HL-60 (cell line): ENCODE measurements at regions not wholly inside any gene's neighbourhood (a gene's known extent, or its start where the extent isn't known, plus 50 kb on each side); places are given as distances from the start of the nearest gene placed in this dataset.

ENCODE experiments used
- DNase-seq, 2 experiments: peaks; one replicate each; pipeline ENCODE4 v3.0.0-alpha.2; 2010 to 2020; ENCODE audit warnings: low read depth in 1 of 2, low spot score in 1 of 2
- H3K27ac ChIP-seq: fragments of 250-450 bp; sonication (Bioruptor Pico); replicated peaks from 2 replicates; pipeline ENCODE4 v1.5.1; 2020; ENCODE audit warnings: mild to moderate bottlenecking, moderate library complexity
- H3K27me3 ChIP-seq: fragments of 250-450 bp; sonication (Bioruptor Pico); 2 replicates; pipeline ENCODE4 v1.5.1; 2021; ENCODE audit warnings: mild to moderate bottlenecking, moderate library complexity; ENCODE audit not compliant: insufficient read depth, poor library complexity, severe bottlenecking
- H3K4me3 ChIP-seq: replicated peaks from 2 replicates; pipeline ENCODE4 v1.5.1; 2011; ENCODE audit warnings: mild to moderate bottlenecking, control low read depth, low read length; ENCODE audit not compliant: insufficient read depth
- GABPA ChIP-seq: IDR thresholded peaks from 2 replicates; pipeline ENCODE4 v1.6.1; 2012; ENCODE audit warnings: low read depth
- POLR2AphosphoS5 ChIP-seq: IDR thresholded peaks from 2 replicates; pipeline ENCODE4 v1.6.1; 2012; ENCODE audit warnings: low read depth
- SPI1 ChIP-seq: IDR thresholded peaks from 2 replicates; pipeline ENCODE4 v1.6.1; 2012; ENCODE audit warnings: low read depth, mild to moderate bottlenecking, borderline replicate concordance
- TF ChIP-seq, protein P1 (sequence below): IDR thresholded peaks from 2 replicates; pipeline ENCODE4 v1.6.1; 2012; ENCODE audit warnings: low read depth; ENCODE audit not compliant: insufficient replicate concordance
- TF ChIP-seq, protein P2 (sequence below): IDR thresholded peaks from one replicate; pipeline ENCODE4 v1.5.1; 2011; ENCODE audit warnings: low read length, control low read depth, inconsistent platforms; ENCODE audit not compliant: insufficient read depth

DNA sequence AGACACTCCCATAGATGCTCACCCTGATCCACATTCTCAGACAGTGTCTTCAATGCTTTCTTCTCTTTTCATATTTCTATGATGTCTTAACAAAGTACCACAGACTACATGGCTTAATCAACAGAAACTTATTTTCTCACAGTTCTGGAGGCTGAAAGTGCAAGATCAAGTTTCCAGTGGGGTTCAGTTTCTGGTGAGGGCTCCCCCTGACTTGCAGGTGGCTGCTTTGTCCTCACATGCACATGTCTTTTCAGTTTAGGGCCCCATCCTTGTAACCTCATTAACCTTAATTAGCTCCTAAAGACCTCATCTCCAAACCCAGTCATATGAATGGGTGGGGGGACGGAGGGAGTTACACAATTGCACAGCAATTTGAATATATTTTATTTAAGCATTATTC, 335.8 kb downstream of the AASDHPPT start:
- Histone ChIP-seq H3K27ac (no peak overlapping the region), H3K4me3 (no peak overlapping the region), H3K27me3 (no peaks in the 10 kb centered on the region)
- TF ChIP-seq, protein P1, sequence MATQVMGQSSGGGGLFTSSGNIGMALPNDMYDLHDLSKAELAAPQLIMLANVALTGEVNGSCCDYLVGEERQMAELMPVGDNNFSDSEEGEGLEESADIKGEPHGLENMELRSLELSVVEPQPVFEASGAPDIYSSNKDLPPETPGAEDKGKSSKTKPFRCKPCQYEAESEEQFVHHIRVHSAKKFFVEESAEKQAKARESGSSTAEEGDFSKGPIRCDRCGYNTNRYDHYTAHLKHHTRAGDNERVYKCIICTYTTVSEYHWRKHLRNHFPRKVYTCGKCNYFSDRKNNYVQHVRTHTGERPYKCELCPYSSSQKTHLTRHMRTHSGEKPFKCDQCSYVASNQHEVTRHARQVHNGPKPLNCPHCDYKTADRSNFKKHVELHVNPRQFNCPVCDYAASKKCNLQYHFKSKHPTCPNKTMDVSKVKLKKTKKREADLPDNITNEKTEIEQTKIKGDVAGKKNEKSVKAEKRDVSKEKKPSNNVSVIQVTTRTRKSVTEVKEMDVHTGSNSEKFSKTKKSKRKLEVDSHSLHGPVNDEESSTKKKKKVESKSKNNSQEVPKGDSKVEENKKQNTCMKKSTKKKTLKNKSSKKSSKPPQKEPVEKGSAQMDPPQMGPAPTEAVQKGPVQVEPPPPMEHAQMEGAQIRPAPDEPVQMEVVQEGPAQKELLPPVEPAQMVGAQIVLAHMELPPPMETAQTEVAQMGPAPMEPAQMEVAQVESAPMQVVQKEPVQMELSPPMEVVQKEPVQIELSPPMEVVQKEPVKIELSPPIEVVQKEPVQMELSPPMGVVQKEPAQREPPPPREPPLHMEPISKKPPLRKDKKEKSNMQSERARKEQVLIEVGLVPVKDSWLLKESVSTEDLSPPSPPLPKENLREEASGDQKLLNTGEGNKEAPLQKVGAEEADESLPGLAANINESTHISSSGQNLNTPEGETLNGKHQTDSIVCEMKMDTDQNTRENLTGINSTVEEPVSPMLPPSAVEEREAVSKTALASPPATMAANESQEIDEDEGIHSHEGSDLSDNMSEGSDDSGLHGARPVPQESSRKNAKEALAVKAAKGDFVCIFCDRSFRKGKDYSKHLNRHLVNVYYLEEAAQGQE, result no peak
- TF ChIP-seq, protein P2, sequence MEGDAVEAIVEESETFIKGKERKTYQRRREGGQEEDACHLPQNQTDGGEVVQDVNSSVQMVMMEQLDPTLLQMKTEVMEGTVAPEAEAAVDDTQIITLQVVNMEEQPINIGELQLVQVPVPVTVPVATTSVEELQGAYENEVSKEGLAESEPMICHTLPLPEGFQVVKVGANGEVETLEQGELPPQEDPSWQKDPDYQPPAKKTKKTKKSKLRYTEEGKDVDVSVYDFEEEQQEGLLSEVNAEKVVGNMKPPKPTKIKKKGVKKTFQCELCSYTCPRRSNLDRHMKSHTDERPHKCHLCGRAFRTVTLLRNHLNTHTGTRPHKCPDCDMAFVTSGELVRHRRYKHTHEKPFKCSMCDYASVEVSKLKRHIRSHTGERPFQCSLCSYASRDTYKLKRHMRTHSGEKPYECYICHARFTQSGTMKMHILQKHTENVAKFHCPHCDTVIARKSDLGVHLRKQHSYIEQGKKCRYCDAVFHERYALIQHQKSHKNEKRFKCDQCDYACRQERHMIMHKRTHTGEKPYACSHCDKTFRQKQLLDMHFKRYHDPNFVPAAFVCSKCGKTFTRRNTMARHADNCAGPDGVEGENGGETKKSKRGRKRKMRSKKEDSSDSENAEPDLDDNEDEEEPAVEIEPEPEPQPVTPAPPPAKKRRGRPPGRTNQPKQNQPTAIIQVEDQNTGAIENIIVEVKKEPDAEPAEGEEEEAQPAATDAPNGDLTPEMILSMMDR, result no peak
- TF ChIP-seq POLR2AphosphoS5, result no peak
- TF ChIP-seq SPI1, result no peak
- no peak for TF ChIP-seq GABPA
- no peak for DNase-seq

DNA sequence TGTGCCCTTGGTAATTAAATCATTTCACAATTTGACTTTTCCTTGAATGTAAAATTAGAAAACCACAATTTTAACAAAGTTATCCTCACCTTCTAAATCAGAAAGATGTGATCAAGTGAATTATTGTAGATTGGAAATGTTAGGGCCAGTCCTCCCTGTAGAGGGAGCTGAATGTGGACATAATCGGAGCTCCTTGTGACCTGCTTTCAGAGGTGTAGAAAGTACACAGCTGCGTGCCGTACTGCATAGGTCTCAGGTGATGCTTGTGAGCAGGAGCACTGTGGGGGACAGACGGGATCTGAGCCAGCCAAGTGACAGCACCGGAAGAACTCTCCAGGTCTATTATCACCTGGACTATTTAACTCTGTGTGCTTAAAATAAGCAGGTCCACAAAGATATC, 338.0 kb downstream of the AASDHPPT start:
- TF ChIP-seq POLR2AphosphoS5, result no peak
- TF ChIP-seq, protein P2, result no peak
- no peak for TF ChIP-seq SPI1
- TF ChIP-seq, protein P1, result no peak

DNA sequence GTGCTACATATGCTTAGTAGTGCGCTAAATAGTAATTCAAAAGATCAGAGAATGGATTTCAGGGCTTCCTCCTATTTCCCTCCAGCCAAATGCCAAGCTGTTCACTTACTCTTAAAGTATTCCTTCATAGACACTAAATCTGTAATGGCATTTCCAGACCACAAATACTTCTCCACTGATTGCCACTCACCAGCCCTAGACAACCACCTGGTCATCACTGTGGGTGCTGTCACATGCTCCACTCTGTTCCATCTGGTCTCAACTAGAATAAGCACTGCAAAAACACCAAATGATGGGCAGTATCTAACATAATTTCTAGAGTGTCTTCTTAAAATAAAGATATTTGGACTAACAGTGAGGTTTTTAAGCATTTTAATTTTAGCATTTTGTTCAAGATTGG, 341.3 kb downstream of the AASDHPPT start:
- Histone ChIP-seq H3K4me3 (no peak overlapping the region), H3K27ac (no peak overlapping the region), H3K27me3 (no peaks in the 10 kb centered on the region)
- TF ChIP-seq, protein P2, result no peak
- TF ChIP-seq GABPA (no peak), SPI1 (no peak), POLR2AphosphoS5 (no peak)
- TF ChIP-seq, protein P1, result no peak
- no peak for DNase-seq

More for the DNA sequence above, 338.0 kb downstream of the AASDHPPT start:
- H3K27ac ChIP-seq, result no peak overlapping the region
- DNase-seq, result no peak
- H3K4me3 ChIP-seq, result no peak overlapping the region
- H3K27me3 ChIP-seq, result no peaks in the 10 kb centered on the region
